Mesendoderm (in vitro differentiated cells): ENCODE measurements at regions not wholly inside any gene's neighbourhood (a gene's known extent, or its start where the extent isn't known, plus 50 kb on each side); places are given as distances from the start of the nearest gene placed in this dataset.

Experiments
- DNase-seq: peaks from one replicate; pipeline ENCODE4 v3.0.0; 2013
- H2AK5ac ChIP-seq: 2 replicates; pipeline ENCODE4 v1.6.1; 2013; ENCODE audit warnings: low read length, inconsistent platforms
- H2BK120ac ChIP-seq: 2 replicates; pipeline ENCODE4 v1.6.1; 2013; ENCODE audit warnings: low read depth, mild to moderate bottlenecking, low read length, moderate library complexity, mixed read lengths
- H2BK15ac ChIP-seq: replicated peaks from 2 replicates; pipeline ENCODE4 v1.6.1; 2013; ENCODE audit warnings: low read depth, mild to moderate bottlenecking, moderate library complexity
- H2BK5ac ChIP-seq: 2 replicates; pipeline ENCODE4 v1.6.1; 2013; ENCODE audit warnings: low read length, inconsistent platforms
- H3K18ac ChIP-seq: 2 replicates; pipeline ENCODE4 v1.6.1; 2013; ENCODE audit warnings: mild to moderate bottlenecking, low read length, mixed read lengths
- H3K23ac ChIP-seq: one replicate; pipeline ENCODE4 v1.6.1; 2013; ENCODE audit warnings: low read length
- H3K27ac ChIP-seq: 2 replicates; pipeline ENCODE4 v1.5.1; 2013; ENCODE audit warnings: low read depth, mild to moderate bottlenecking, inconsistent platforms, low read length, moderate library complexity
- H3K27me3 ChIP-seq: 2 replicates; pipeline ENCODE4 v1.6.1; 2013; ENCODE audit warnings: low read length, control low read depth, mild to moderate bottlenecking, inconsistent platforms; ENCODE audit not compliant: insufficient read depth, poor library complexity
- H3K36me3 ChIP-seq: 2 replicates; pipeline ENCODE4 v1.6.1; 2013; ENCODE audit warnings: low read length, inconsistent platforms; ENCODE audit not compliant: control insufficient read depth, insufficient read depth
- H3K4ac ChIP-seq: one replicate; pipeline ENCODE4 v1.6.1; 2013; ENCODE audit warnings: low read depth, mild to moderate bottlenecking, low read length, moderate library complexity
- H3K4me1 ChIP-seq: 2 replicates; pipeline ENCODE4 v1.6.1; 2013; ENCODE audit warnings: low read depth, low read length, inconsistent platforms; ENCODE audit not compliant: control insufficient read depth
- H3K4me2 ChIP-seq: 2 replicates; pipeline ENCODE4 v1.6.1; 2013; ENCODE audit warnings: low read length
- H3K4me3 ChIP-seq: 2 replicates; pipeline ENCODE4 v1.5.1; 2013; ENCODE audit warnings: mild to moderate bottlenecking, low read length
- H3K56ac ChIP-seq: one replicate; pipeline ENCODE4 v1.6.1; 2013; ENCODE audit warnings: low read length
- H3K79me1 ChIP-seq: 2 replicates; pipeline ENCODE4 v1.6.1; 2013; ENCODE audit warnings: low read length, inconsistent platforms
- H3K79me2 ChIP-seq: 2 replicates; pipeline ENCODE4 v1.6.1; 2013; ENCODE audit warnings: mild to moderate bottlenecking, low read length; ENCODE audit not compliant: control insufficient read depth, insufficient read depth
- H3K9ac ChIP-seq: 2 replicates; pipeline ENCODE4 v1.6.1; 2013; ENCODE audit warnings: low read length, inconsistent platforms
- H4K5ac ChIP-seq: one replicate; pipeline ENCODE4 v1.6.1; 2013; ENCODE audit warnings: low read length
- H4K8ac ChIP-seq: one replicate; pipeline ENCODE4 v1.6.1; 2013; ENCODE audit warnings: low read depth, mild to moderate bottlenecking, control low read depth, low read length, moderate library complexity
- WGBS: extraction: QIAGEN DNeasy Blood & Tissue Kit; methylation state at CpG from one replicate; pipeline ENCODE4 v1.1.7; 2013; ENCODE audit warnings: low lambda C conversion rate, missing lambda C conversion rate; ENCODE audit not compliant: insufficient coverage; ENCODE audit errors: extremely low coverage; 5-methylcytosine and 5-hydroxymethylcytosine counted together

DNA sequence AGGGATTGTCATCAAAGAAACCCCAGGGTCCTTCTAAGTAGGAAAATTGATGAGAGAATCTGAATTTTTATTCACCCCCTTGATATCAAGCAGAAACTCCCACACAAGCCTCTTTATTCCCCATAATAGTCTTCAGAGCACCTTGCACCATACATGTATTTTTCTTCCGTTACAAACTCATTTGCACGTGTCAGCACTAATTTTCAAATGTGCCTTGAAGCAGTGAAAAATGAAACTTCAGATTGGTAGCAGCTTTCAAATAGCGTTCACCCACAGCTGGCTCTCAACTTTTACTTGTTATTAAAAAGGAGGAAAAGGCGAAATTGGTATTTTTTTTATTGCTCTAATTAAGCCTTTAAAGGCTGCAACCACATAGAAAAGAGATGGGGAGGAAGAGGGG is 343.0 kb upstream of the TENM4 start:
- Histone ChIP-seq H3K23ac (no peak overlapping the region), H3K27ac (no peak overlapping the region), H3K4me3 (no peak overlapping the region), H2AK5ac (no peak overlapping the region), H4K8ac (no peak overlapping the region), H3K56ac (no peak overlapping the region), H4K5ac (no peak overlapping the region), H3K4me2 (no peak overlapping the region), H3K79me1 (no peaks in the 10 kb centered on the region), H2BK15ac (no peak overlapping the region), H3K4me1 (no peaks in the 10 kb centered on the region), H2BK5ac (no peak overlapping the region), H3K18ac (no peak overlapping the region), H3K27me3 (no peaks in the 10 kb centered on the region), H3K79me2 (no peaks in the 10 kb centered on the region), H2BK120ac (no peak overlapping the region), H3K9ac (no peak overlapping the region), H3K4ac (no peak overlapping the region), H3K36me3 (no peaks in the 10 kb centered on the region)
- no peak for DNase-seq
- WGBS, result no CpG with 5 or more reads among the region's 4 CpGs

DNA sequence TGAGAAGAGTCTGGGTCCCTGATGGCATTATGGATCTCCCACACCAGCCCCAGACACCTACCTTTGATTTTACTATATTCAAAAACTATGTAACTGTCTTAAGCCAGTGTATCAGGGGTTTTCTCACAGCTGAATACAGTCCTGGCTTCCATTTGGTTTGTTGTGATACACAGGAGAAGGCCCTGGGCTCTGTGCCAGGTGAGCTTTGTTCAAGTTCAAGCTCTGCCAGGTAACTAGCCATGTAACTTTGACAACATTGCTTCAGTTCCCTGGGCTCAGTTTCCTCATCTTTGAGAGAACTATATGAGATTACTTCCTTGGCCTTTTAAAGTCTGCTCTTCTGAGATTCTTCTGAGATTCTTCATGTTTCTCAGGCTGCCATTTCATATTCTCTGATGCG is 327.5 kb upstream of the TENM4 start:
- H2AK5ac ChIP-seq, result no peak overlapping the region
- no peak overlapping the region for H3K27ac ChIP-seq
- no peak overlapping the region for H3K56ac ChIP-seq
- H3K4me2 ChIP-seq, result no peak overlapping the region
- no peak overlapping the region for H3K9ac ChIP-seq
- no peak overlapping the region for H3K23ac ChIP-seq
- no peaks in the 10 kb centered on the region for H3K36me3 ChIP-seq
- H2BK15ac ChIP-seq, result no peak overlapping the region
- H2BK120ac ChIP-seq, result no peak overlapping the region
- H3K4ac ChIP-seq, result no peak overlapping the region
- DNase-seq, result no peak
- no peak overlapping the region for H2BK5ac ChIP-seq
- H4K5ac ChIP-seq, result no peak overlapping the region
- H3K79me1 ChIP-seq, result no peaks in the 10 kb centered on the region
- H3K18ac ChIP-seq, result no peak overlapping the region
- H3K4me1 ChIP-seq, result no peaks in the 10 kb centered on the region
- no peak overlapping the region for H4K8ac ChIP-seq
- H3K27me3 ChIP-seq, result no peaks in the 10 kb centered on the region
- WGBS, result no CpG with 5 or more reads among the region's 1 CpG
- H3K4me3 ChIP-seq, result no peak overlapping the region
- H3K79me2 ChIP-seq, result no peaks in the 10 kb centered on the region

DNA sequence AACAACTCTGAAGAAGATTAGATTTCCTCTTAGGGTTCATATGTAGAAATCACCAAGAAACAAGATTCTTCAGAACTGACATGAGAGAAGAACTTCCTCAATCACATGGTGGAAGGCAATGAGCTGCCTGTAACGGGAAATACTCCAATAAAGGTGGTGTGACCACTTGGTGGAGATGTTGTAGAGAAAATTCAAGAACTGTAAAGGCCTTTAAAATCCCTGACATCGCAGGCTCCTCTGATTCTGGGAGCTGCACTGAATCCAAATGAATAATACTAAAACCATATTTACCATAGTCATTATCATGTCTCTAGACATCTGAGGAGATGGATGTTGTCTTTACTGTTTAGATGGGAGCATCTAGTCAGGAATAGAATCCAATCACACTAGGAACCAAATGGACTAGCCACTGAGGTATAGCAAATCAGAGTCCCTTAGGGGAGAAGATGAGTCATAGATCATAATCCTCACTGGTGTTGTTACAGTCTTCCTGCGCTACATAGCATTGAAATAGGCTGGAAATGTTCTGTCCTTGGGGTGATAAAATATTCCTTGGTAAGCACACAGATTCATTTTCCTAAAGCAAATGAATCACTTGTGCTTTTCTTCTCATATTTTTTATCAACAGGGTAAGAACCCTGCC is 321.6 kb upstream of the TENM4 start:
- Histone ChIP-seq H3K4ac (no peak overlapping the region), H3K79me1 (no peaks in the 10 kb centered on the region), H3K56ac (no peak overlapping the region), H3K4me2 (no peak overlapping the region), H4K8ac (no peak overlapping the region), H3K79me2 (no peaks in the 10 kb centered on the region), H3K27me3 (no peaks in the 10 kb centered on the region), H4K5ac (no peak overlapping the region), H3K23ac (no peak overlapping the region), H3K9ac (no peak overlapping the region), H3K18ac (no peak overlapping the region), H3K4me1 (no peaks in the 10 kb centered on the region), H2BK120ac (no peak overlapping the region), H3K4me3 (no peak overlapping the region), H3K27ac (no peak overlapping the region), H2AK5ac (no peak overlapping the region), H2BK15ac (no peak overlapping the region), H2BK5ac (no peak overlapping the region), H3K36me3 (no peaks in the 10 kb centered on the region)
- DNase-seq, result peak; percentile 55
- no CpG with 5 or more reads among the region's 3 CpGs for WGBS

- H2BK120ac ChIP-seq, result no peak overlapping the region
- H4K5ac ChIP-seq, result no peak overlapping the region
- H3K23ac ChIP-seq, result no peak overlapping the region
- no peaks in the 10 kb centered on the region for H3K27me3 ChIP-seq
- H2AK5ac ChIP-seq, result no peak overlapping the region
- no peak overlapping the region for H2BK5ac ChIP-seq
- no peak overlapping the region for H3K9ac ChIP-seq
- H3K27ac ChIP-seq, result no peak overlapping the region
- no peak overlapping the region for H4K8ac ChIP-seq
- H3K79me2 ChIP-seq, result no peaks in the 10 kb centered on the region
- H3K79me1 ChIP-seq, result no peaks in the 10 kb centered on the region
- H3K4ac ChIP-seq, result no peak overlapping the region
- no CpG with 5 or more reads among the region's 2 CpGs for WGBS
- H3K4me2 ChIP-seq, result no peak overlapping the region
- no peak overlapping the region for H2BK15ac ChIP-seq
- H3K56ac ChIP-seq, result no peak overlapping the region
- no peak for DNase-seq
- no peaks in the 10 kb centered on the region for H3K36me3 ChIP-seq
- H3K4me1 ChIP-seq, result no peaks in the 10 kb centered on the region
- H3K18ac ChIP-seq, result no peak overlapping the region
- H3K4me3 ChIP-seq, result no peak overlapping the region
Observed at GRCh38 chr11:79758325-79758724, 317.5 kb upstream of the TENM4 start.

GRCh38 chr11:79747406-79747805 is 306.6 kb upstream of the TENM4 start:
- no peak overlapping the region for H3K4me3 ChIP-seq

GRCh38 chr11:79744941-79745340 is 304.1 kb upstream of the TENM4 start:
- Histone ChIP-seq H2BK120ac (no peak overlapping the region), H3K27ac (no peak overlapping the region), H4K8ac (no peak overlapping the region)

More at GRCh38 chr11:79747406-79747805, 306.6 kb upstream of the TENM4 start:
- no peak overlapping the region for H2AK5ac ChIP-seq
- H3K18ac ChIP-seq, result no peak overlapping the region
- H3K23ac ChIP-seq, result no peak overlapping the region
- no peak overlapping the region for H3K27ac ChIP-seq
- H2BK15ac ChIP-seq, result no peak overlapping the region
- no peak overlapping the region for H4K8ac ChIP-seq
- H4K5ac ChIP-seq, result no peak overlapping the region
- H3K4me2 ChIP-seq, result no peak overlapping the region
- no peaks in the 10 kb centered on the region for H3K4me1 ChIP-seq
- H3K36me3 ChIP-seq, result no peaks in the 10 kb centered on the region
- no peak overlapping the region for H3K4ac ChIP-seq
- H3K56ac ChIP-seq, result no peak overlapping the region
- no peaks in the 10 kb centered on the region for H3K27me3 ChIP-seq
- H2BK120ac ChIP-seq, result no peak overlapping the region
- no peak for DNase-seq
- H3K79me1 ChIP-seq, result no peaks in the 10 kb centered on the region
- WGBS, result no CpG with 5 or more reads among the region's 1 CpG
- no peak overlapping the region for H3K9ac ChIP-seq
- no peak overlapping the region for H2BK5ac ChIP-seq
- H3K79me2 ChIP-seq, result no peaks in the 10 kb centered on the region

More at GRCh38 chr11:79744941-79745340, 304.1 kb upstream of the TENM4 start:
- H3K27me3 ChIP-seq, result no peaks in the 10 kb centered on the region
- H4K5ac ChIP-seq, result no peak overlapping the region
- no peak overlapping the region for H2BK15ac ChIP-seq
- no peak overlapping the region for H3K23ac ChIP-seq
- no peak overlapping the region for H2AK5ac ChIP-seq
- H3K4me3 ChIP-seq, result no peak overlapping the region
- no peaks in the 10 kb centered on the region for H3K4me1 ChIP-seq
- H3K18ac ChIP-seq, result no peak overlapping the region
- H3K79me1 ChIP-seq, result no peaks in the 10 kb centered on the region
- H3K4me2 ChIP-seq, result no peak overlapping the region
- no peak overlapping the region for H3K4ac ChIP-seq
- no peaks in the 10 kb centered on the region for H3K36me3 ChIP-seq
- no peak overlapping the region for H2BK5ac ChIP-seq
- no peak overlapping the region for H3K9ac ChIP-seq
- DNase-seq, result no peak
- no peak overlapping the region for H3K56ac ChIP-seq
- H3K79me2 ChIP-seq, result no peaks in the 10 kb centered on the region
